Suppressor macrophage (primary cell): ENCODE measurements at regions not wholly inside any gene's neighbourhood (a gene's known extent, or its start where the extent isn't known, plus 50 kb on each side); places are given as distances from the start of the nearest gene placed in this dataset.

Experiments used
- DNase-seq, 4 experiments: peaks; one replicate each; pipeline ENCODE4 v3.0.0-alpha.2; 2020 to 2022

GRCh38 chr7:13322126-13322525, 634.7 kb downstream of the ARL4A start:
- DNase-seq, result no peak

DNA sequence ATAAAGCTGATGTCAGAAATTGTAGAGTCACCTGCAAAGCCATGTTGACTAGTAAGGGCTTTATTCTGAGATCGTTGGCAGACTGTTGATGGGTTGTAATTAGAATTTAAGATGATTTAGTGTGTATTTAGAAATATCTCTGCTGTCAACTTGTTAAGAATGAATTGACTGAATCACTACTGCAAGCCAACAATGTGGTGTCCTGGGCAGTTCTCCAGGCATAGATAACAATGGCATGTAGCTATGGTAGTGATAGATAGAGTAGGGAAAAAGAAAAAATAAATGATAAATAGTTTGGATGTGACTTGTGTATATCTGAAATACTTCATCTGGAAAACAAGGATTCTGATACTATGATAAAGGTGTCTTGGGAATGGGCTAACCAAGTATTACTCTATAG, 640.2 kb downstream of the ARL4A start:
- DNase-seq, result no peak

DNA sequence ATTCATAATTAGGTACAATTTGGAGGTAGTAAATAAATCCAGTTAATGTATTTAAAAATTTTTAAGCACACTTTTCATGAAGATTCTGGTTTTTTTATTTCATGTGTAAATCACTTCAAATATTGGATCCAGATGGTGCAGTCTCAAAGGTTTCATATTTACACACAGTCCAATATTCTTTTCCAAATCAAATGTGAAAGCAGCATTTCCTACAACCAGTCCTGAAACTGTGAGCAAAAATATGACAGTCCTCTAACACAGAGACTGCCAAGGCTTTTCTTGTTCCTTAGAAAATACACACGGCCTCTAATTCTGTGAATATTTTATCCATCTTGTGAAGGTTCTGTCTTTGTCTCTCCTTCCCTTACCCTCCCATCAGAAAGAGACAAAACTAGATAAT, 645.9 kb downstream of the ARL4A start:
- no peak for DNase-seq

DNA sequence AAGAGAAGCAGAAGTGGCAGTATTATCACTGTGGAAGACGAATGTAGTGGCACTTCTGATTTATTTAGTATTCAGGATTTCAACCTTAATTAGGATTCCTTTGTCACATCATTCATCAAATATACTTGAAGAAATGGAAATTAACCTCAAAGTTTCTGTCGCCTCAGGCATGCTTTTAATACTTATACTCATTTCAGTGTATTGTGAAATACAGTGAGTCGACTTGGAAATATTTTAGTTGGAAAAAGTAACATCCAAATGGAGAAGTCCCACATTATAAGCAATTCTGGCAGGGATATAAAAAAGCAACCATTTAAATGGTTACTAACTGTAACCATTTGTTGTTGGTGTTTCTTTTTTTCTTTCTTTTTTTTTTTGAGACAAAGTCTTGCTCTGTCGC, 648.8 kb downstream of the ARL4A start:
- DNase-seq, result no peak

GRCh38 chr7:13352677-13353076, 636.8 kb downstream of the ETV1 start:
- no peak for DNase-seq

DNA sequence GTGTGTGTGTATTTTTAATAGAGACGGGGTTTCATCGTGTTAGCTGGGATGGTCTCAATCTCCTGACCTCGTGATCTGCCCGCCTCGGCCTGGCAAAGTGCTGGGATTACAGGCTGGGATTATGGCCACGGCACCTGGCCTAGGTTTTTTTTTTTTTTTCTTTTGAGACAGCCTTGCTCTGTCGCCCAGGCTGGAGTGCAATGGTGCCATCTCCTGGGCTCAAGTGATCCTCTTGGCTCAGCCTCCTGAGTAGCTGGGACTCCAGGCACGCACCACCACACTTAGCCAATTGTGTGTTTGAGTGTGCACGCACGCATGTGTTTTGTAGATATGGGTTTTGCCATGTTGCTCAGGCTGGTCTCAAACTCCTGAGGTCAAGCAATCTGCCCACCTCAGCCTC, 629.8 kb downstream of the ETV1 start:
- DNase-seq, result no peak

- no peak for DNase-seq
Observed at GRCh38 chr7:13386741-13387140, 602.7 kb downstream of the ETV1 start.

DNA sequence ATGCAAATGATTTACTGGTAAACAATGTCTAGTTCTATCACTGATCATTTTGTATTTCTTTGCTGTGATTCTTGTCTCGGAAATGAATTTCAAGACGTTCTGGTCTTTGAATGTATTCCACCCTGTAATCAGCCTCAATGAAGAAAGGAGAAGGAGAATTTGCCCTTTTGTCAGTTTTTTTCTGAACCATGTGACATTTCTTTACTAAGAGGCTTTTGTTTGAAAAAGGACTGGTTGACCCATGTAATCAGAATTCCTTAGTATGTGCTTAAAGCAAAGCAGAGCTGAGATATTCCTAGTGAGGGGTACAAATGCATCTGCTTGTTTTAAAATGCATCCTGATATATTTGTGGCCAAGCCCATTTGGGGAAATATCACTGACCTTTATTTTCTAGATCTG, 581.6 kb downstream of the ETV1 start:
- DNase-seq, result no peak

- no peak for DNase-seq
Observed at GRCh38 chr7:13411151-13411550, 578.3 kb downstream of the ETV1 start.

- no peak for DNase-seq
Observed at GRCh38 chr7:13411636-13412035, 577.8 kb downstream of the ETV1 start.

DNA sequence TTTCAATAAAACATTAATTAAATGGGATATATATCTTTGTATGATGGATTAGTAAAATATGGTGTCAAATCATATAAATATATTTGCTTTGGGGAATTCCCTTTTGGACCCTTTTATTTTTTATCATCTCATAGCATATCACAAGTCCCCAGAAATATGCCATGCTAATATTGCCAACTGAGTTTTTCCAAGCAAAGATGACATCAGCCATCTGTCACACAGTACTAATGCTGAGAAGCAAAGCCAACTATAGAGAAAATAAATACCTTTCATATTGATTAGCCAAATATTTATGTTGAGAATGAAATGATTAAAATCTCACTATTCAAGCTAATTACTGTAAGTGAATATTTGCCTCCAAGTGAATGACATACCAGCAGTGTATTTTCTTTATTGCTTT, 575.3 kb downstream of the ETV1 start:
- no peak for DNase-seq

GRCh38 chr7:13414661-13415107, 574.8 kb downstream of the ETV1 start:
- DNase-seq, result no peak

DNA sequence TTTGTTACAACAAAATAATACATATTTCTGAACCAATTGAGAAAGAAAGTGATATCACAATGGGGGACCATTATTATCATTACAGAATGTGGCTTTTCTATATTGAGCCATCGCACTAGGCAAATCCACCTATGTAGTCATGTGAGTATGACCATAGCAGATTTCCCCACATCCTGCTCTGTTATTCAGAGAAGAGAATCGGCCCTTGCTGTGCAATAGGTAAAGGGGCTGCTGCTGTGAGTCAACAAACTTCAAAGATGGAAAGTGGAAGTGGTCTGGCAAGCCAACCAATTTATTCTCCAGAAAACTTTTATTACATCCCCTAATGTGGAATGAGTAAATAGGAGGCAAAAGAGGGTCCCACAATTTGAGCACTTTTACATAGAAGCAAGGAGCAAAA, 573.4 kb downstream of the ETV1 start:
- no peak for DNase-seq

DNA sequence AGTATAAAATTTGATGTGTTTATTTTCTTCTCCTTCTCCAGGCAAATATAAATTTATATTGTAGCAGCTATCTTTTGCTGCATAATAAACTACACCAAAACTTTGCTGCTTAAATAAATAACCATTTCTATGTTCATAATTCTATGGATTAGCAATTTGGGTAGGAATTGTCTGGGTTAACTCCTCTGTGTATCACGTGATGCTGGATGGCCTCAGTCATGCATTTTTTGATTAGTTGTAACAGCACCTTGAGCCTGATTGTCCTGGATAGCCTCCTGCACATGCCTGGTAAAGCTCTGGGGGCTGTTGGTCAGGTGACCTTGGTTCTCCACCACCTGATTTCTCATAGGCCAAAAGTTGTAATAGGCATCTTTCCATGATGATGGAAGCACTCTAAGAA, 572.9 kb downstream of the ETV1 start:
- DNase-seq, result no peak

DNA sequence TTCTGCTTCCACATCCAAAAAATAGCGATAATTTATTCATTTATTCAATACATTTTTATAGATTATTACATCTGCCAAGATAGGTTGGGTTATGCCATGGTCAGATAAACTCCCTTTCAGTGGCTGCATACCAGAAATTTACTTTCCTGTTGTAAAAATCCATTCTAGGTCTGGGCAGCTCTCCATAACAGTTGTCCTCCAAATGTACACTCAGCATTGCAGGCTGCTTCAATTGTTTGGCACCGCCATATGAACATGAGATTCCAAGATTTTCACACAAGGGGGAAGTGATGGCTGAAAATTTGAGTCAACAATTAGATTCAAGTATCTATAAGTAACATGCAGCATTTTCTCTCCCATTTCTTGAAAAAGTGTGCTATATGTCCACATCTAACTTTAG, 568.7 kb downstream of the ETV1 start:
- DNase-seq, result no peak

- no peak for DNase-seq
Observed at GRCh38 chr7:13421776-13422175, 567.7 kb downstream of the ETV1 start.

GRCh38 chr7:13433946-13434345, 555.5 kb downstream of the ETV1 start:
- DNase-seq, result no peak

DNA sequence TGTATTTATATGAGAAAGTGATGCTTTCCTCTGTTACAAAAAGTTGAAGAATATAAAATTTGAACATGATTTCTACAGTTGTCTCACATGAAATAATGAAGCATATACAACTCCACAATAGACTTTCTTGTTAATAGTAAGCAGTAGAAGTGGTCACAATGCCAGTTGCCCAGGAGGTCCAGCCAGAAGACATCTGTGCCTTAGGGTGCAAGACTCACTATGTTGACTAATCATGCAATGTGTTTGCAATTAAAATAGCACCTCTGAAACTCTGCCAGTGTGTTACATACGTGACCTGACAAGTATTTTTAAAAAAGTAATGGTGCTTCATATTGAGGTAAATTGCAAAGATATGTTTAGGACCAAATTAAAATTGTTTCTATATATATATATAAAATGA, 547.2 kb downstream of the ETV1 start:
- no peak for DNase-seq

- DNase-seq, result no peak
Observed at GRCh38 chr7:13447637-13448036, 541.8 kb downstream of the ETV1 start.

DNA sequence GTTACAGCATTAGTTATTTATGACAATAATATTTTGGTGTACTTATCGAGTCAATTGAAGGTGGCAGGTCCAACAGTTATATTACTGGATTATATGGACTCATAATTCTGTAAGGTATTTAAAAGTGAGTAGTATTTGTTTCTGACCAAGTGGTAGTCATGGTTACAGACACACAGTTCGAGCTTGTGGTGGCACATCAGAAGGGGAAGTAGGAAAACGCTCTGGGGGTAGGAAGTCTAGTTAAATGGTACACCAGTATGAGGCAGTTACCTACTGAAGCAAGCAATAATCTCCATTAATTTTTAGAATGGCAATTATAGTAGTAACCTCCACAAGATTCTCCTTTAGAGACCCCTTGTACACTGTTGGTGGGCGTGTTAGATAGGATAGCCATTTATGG, 541.2 kb downstream of the ETV1 start:
- DNase-seq, result no peak

GRCh38 chr7:13449460-13449859, 540.0 kb downstream of the ETV1 start:
- no peak for DNase-seq

- no peak for DNase-seq
Observed at GRCh38 chr7:13454916-13455592, 534.4 kb downstream of the ETV1 start.

- DNase-seq, result no peak
Observed at GRCh38 chr7:13457790-13458189, 531.7 kb downstream of the ETV1 start.

GRCh38 chr7:13466874-13467547, 522.5 kb downstream of the ETV1 start:
- DNase-seq, result no peak
